Loucy (cell line): ENCODE measurements at regions not wholly inside any gene's neighbourhood (a gene's known extent, or its start where the extent isn't known, plus 50 kb on each side); places are given as distances from the start of the nearest gene placed in this dataset.
A peak's percentile ranks its signal among the peaks of the same experiment; 100 is the strongest.

Experiments used
- H2AFZ ChIP-seq: fragments of 200-600 bp; sonication (generic); 2 replicates; pipeline ENCODE4 v1.6.0; 2016; ENCODE audit warnings: antibody characterized with exemption, mild to moderate bottlenecking, low read length, moderate library complexity
- H3F3A ChIP-seq: fragments of 200-600 bp; 2 replicates; pipeline ENCODE4 v1.6.0; 2016; ENCODE audit warnings: antibody characterized with exemption, low read depth, mild to moderate bottlenecking
- H3K27me3 ChIP-seq: fragments of 200-600 bp; sonication (generic); 2 replicates; pipeline ENCODE4 v1.6.1; 2014; ENCODE audit warnings: low read length, mild to moderate bottlenecking; ENCODE audit not compliant: insufficient read depth, poor library complexity, severe bottlenecking
- H3K36me3 ChIP-seq: fragments of 200-600 bp; sonication (generic); 2 replicates; pipeline ENCODE4 v1.6.1; 2016; ENCODE audit warnings: low read length; ENCODE audit not compliant: insufficient read depth
- H3K4me1 ChIP-seq: fragments of 200-600 bp; sonication (generic); 2 replicates; pipeline ENCODE4 v1.5.1; 2014; ENCODE audit warnings: low read length, mild to moderate bottlenecking; ENCODE audit not compliant: insufficient read depth, poor library complexity, severe bottlenecking
- H3K4me2 ChIP-seq: fragments of 200-600 bp; sonication (generic); 2 replicates; pipeline ENCODE4 v1.6.0; 2014; ENCODE audit warnings: antibody characterized with exemption, low read length, low read depth, mild to moderate bottlenecking; ENCODE audit not compliant: poor library complexity, severe bottlenecking
- H3K4me3 ChIP-seq: fragments of 200-600 bp; sonication (generic); 2 replicates; pipeline ENCODE4 v1.5.1; 2014; ENCODE audit warnings: low read length, mild to moderate bottlenecking, mixed read lengths; ENCODE audit not compliant: poor library complexity, severe bottlenecking
- H3K79me2 ChIP-seq: fragments of 200-600 bp; sonication (generic); 2 replicates; pipeline ENCODE4 v1.6.1; 2014; ENCODE audit warnings: low read length; ENCODE audit not compliant: insufficient read depth
- H3K9ac ChIP-seq: fragments of 200-600 bp; sonication (generic); 2 replicates; pipeline ENCODE4 v1.6.0; 2014; ENCODE audit warnings: mild to moderate bottlenecking, low read depth, low read length, moderate library complexity; ENCODE audit not compliant: poor library complexity, severe bottlenecking
- H3K9me2 ChIP-seq: fragments of 200-600 bp; sonication (generic); replicated peaks from 2 replicates; pipeline ENCODE4 v1.6.1; 2016; ENCODE audit warnings: low read depth, low read length, mixed read lengths
- H3K9me3 ChIP-seq: fragments of 200-600 bp; sonication (generic); 2 replicates; pipeline ENCODE4 v1.6.1; 2014; ENCODE audit warnings: mild to moderate bottlenecking, antibody characterized with exemption, low read length, low read depth; ENCODE audit not compliant: insufficient read depth
- H4K20me1 ChIP-seq: fragments of 200-600 bp; sonication (generic); 2 replicates; pipeline ENCODE4 v1.6.0; 2014; ENCODE audit warnings: antibody characterized with exemption, low read length, mild to moderate bottlenecking; ENCODE audit not compliant: insufficient read depth, poor library complexity, severe bottlenecking
- CTCF ChIP-seq: fragments of 200-600 bp; sonication (generic); conservative IDR thresholded peaks from 2 replicates; pipeline ENCODE4 v1.5.1; 2014; ENCODE audit warnings: mild to moderate bottlenecking, antibody characterized with exemption, low read length
- EZH2phosphoT487 ChIP-seq: fragments of 200-600 bp; IDR thresholded peaks from 2 replicates; pipeline ENCODE4 v1.6.1; 2018; ENCODE audit warnings: antibody characterized with exemption, mild to moderate bottlenecking, moderate library complexity, borderline replicate concordance

- Histone ChIP-seq H3K4me3 (peak overlapping the region; percentile 72), H2AFZ (no peak overlapping the region)
These were observed 86.1 kb upstream of the CD53 start for GRCh38 chr1:110786802-110787327.

GRCh38 chr1:110785612-110786011, 87.3 kb upstream of the CD53 start:
- Histone ChIP-seq H3K4me2 (peak overlapping the region; percentile 98), H3K9me2 (no peaks in the 10 kb centered on the region), H3K9ac (peak overlapping the region; percentile 90), H3K4me3 (peak overlapping the region; percentile 72), H3K4me1 (peaks cover 49% of the 10 kb centered on the region), H3K9me3 (peaks cover 19% of the 10 kb centered on the region), H3K36me3 (peaks cover 4% of the 10 kb centered on the region; the same call in 1 of the 2 replicates), H3F3A (peaks cover 11% of the 10 kb centered on the region), H2AFZ (no peak overlapping the region), H4K20me1 (no peaks in the 10 kb centered on the region), H3K79me2 (no peaks in the 10 kb centered on the region), H3K27me3 (no peaks in the 10 kb centered on the region)
- TF ChIP-seq CTCF = no peak
- no peak for TF ChIP-seq EZH2phosphoT487

More at GRCh38 chr1:110786802-110787327, 86.1 kb upstream of the CD53 start:
- H3K4me1 ChIP-seq = peaks cover 49% of the 10 kb centered on the region
- H4K20me1 ChIP-seq = no peaks in the 10 kb centered on the region
- H3K4me2 ChIP-seq = peak overlapping the region; percentile 98
- H3K36me3 ChIP-seq = peaks cover 4% of the 10 kb centered on the region; the same call in 1 of the 2 replicates
- peak overlapping the region; percentile 90 for H3K9ac ChIP-seq
- peaks cover 19% of the 10 kb centered on the region for H3K9me3 ChIP-seq
- H3K27me3 ChIP-seq = no peaks in the 10 kb centered on the region
- H3K79me2 ChIP-seq = no peaks in the 10 kb centered on the region
- TF ChIP-seq EZH2phosphoT487 (no peak), CTCF (no peak)
- no peaks in the 10 kb centered on the region for H3K9me2 ChIP-seq
- peaks cover 11% of the 10 kb centered on the region for H3F3A ChIP-seq

- Histone ChIP-seq H3K36me3 (peaks cover 4% of the 10 kb centered on the region; the same call in 1 of the 2 replicates), H3K9me2 (no peaks in the 10 kb centered on the region), H2AFZ (no peak overlapping the region), H3K9me3 (peaks cover 19% of the 10 kb centered on the region), H3K4me3 (peak overlapping the region; percentile 72), H3K27me3 (no peaks in the 10 kb centered on the region), H3K4me2 (peak overlapping the region; percentile 98), H3K4me1 (peaks cover 49% of the 10 kb centered on the region), H3K79me2 (no peaks in the 10 kb centered on the region), H3F3A (peaks cover 11% of the 10 kb centered on the region), H3K9ac (peak overlapping the region; percentile 90), H4K20me1 (no peaks in the 10 kb centered on the region)
- TF ChIP-seq CTCF (no peak), EZH2phosphoT487 (no peak)
These were observed 87.9 kb upstream of the CD53 start for GRCh38 chr1:110785055-110785454.
